ENCODE measurements at regions not wholly inside any gene's neighbourhood (a gene's known extent, or its start where the extent isn't known, plus 50 kb on each side); places are given as distances from the start of the nearest gene placed in this dataset.

DNA sequence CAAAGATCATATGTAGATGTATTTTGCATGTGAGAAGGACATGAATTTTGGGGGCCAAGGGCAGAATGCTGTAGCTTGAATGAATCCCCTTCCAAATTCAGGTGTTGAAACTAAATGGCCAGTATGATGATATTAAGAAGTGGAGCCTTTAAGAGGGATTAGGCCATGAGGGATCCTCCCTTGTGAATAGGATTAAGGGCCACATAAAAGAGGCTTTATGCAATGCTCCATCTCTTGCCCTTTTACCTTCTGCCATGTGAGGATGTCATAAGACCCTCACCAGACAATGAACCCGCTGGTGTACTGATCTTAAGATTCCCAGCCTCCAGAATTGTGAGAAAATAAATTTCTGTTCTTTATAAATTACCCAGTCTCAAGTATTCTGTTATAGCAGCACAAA lies 206.1 kb downstream of the YTHDC2 start:
- no peaks in the 10 kb centered on the region for H4K20me1 ChIP-seq (ENCODE audit: insufficient read depth, low read length)
- H3K27ac ChIP-seq (ENCODE audit: low read depth, low read length, poor library complexity, severe bottlenecking) = no peak overlapping the region
- no peak overlapping the region for H3K9ac ChIP-seq (ENCODE audit: low read length)
- no peak overlapping the region for H3K4me2 ChIP-seq (ENCODE audit: low read length)
- no peaks in the 10 kb centered on the region for H3K4me1 ChIP-seq (ENCODE audit: insufficient read depth, low read length, severe bottlenecking)
- no peaks in the 10 kb centered on the region for H3K27me3 ChIP-seq (ENCODE audit: insufficient read depth, low read length)
- no peaks in the 10 kb centered on the region for H3F3A ChIP-seq (ENCODE audit: insufficient read depth, low read length)
- H2AFZ ChIP-seq (ENCODE audit: low read length) = no peak overlapping the region
- H3K36me3 ChIP-seq (ENCODE audit: insufficient read depth, low read length) = no peaks in the 10 kb centered on the region
- H3K9me3 ChIP-seq (ENCODE audit: low read length) = 0 out of 2 replicates have a peak, but pooled peaks cover 5% of the 10 kb centered on the region
- H3K9me2 ChIP-seq (ENCODE audit: low read depth, low read length) = no peaks in the 10 kb centered on the region
- no peaks in the 10 kb centered on the region for H3K79me2 ChIP-seq (ENCODE audit: insufficient read depth, low read length)
- no peak for TF ChIP-seq EZH2 (IDR thresholded peaks at IDR 0.05; ENCODE audit: borderline replicate concordance, low read length)
- TF ChIP-seq, protein P1, sequence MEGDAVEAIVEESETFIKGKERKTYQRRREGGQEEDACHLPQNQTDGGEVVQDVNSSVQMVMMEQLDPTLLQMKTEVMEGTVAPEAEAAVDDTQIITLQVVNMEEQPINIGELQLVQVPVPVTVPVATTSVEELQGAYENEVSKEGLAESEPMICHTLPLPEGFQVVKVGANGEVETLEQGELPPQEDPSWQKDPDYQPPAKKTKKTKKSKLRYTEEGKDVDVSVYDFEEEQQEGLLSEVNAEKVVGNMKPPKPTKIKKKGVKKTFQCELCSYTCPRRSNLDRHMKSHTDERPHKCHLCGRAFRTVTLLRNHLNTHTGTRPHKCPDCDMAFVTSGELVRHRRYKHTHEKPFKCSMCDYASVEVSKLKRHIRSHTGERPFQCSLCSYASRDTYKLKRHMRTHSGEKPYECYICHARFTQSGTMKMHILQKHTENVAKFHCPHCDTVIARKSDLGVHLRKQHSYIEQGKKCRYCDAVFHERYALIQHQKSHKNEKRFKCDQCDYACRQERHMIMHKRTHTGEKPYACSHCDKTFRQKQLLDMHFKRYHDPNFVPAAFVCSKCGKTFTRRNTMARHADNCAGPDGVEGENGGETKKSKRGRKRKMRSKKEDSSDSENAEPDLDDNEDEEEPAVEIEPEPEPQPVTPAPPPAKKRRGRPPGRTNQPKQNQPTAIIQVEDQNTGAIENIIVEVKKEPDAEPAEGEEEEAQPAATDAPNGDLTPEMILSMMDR (IDR thresholded peaks at IDR 0.05; ENCODE audit: low read length) = no peak
- no peak overlapping the region for H3K4me3 ChIP-seq (ENCODE audit: low read depth, low read length, poor library complexity, severe bottlenecking)

DNA sequence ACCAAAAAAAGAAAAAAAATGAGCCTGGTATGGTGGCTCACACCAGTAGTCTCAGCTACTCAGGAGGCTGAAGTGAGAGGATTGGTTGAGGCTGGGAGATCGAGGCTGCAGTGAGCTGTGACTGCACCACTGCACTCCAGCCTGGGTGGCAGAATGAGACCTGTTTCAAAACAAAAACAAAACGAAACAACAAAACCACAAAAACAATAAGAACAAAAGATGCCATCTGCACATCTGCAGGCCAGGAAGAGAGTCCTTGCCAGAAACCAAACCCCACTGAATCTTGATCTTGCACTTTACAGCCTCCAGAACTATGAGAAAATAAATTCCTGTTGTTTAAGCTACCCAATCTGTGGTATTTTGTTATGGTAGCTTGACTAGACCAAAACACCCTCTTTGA lies 207.7 kb downstream of the YTHDC2 start:
- Histone ChIP-seq H3K4me3 (ENCODE audit: low read depth, low read length, poor library complexity, severe bottlenecking) (no peak overlapping the region), H3K4me1 (ENCODE audit: insufficient read depth, low read length, severe bottlenecking) (no peaks in the 10 kb centered on the region), H3K9me3 (ENCODE audit: low read length) (0 out of 2 replicates have a peak, but pooled peaks cover 5% of the 10 kb centered on the region), H3K9me2 (ENCODE audit: low read depth, low read length) (no peaks in the 10 kb centered on the region), H4K20me1 (ENCODE audit: insufficient read depth, low read length) (no peaks in the 10 kb centered on the region), H3K79me2 (ENCODE audit: insufficient read depth, low read length) (no peaks in the 10 kb centered on the region), H2AFZ (ENCODE audit: low read length) (no peak overlapping the region), H3K9ac (ENCODE audit: low read length) (no peak overlapping the region), H3K27ac (ENCODE audit: low read depth, low read length, poor library complexity, severe bottlenecking) (no peak overlapping the region), H3F3A (ENCODE audit: insufficient read depth, low read length) (no peaks in the 10 kb centered on the region), H3K36me3 (ENCODE audit: insufficient read depth, low read length) (no peaks in the 10 kb centered on the region), H3K4me2 (ENCODE audit: low read length) (no peak overlapping the region), H3K27me3 (ENCODE audit: insufficient read depth, low read length) (no peaks in the 10 kb centered on the region)
- TF ChIP-seq EZH2 (IDR thresholded peaks at IDR 0.05; ENCODE audit: borderline replicate concordance, low read length) = no peak

DNA sequence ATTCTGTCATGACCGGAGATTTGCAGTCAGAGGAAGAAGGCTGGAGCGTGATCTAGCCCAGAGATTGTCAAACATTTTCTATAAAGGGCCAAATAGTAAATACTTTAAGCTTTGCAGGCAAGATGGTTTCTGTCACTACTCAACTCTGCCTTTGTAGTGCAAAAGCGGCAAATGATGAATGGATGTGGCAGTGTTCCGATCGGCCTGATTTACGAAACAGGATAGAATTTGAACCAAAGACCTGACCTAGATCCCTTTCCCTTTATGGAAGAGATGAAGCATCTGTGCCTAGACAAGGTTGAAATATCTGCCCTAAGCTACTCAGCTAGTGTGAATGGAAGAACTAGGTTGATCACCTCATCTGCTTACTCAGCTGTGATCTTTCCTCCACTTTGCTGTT lies 209.5 kb downstream of the YTHDC2 start:
- no peaks in the 10 kb centered on the region for H3K36me3 ChIP-seq (ENCODE audit: insufficient read depth, low read length)

DNA sequence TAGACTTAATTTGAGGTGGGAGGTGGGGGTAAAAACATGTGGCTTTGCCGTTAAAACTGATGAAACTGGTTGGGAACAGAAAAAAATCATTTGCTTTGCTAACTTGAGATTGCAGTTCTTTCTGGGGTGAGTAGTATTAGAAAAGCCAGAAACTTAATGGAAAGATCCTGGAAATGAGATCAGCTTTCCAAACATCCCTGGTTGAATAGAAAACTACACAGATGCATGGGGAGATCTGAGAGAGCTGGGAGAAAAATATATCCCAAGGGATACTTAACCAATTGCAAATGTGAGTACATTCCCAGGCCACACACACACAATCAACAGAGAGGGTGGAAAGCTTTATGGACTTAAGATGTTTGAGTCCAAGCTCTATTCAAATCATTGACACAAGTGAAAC lies 222.3 kb downstream of the YTHDC2 start:
- no peaks in the 10 kb centered on the region for H3K27me3 ChIP-seq (ENCODE audit: insufficient read depth, low read length)
- no peak overlapping the region for H3K4me3 ChIP-seq (ENCODE audit: low read depth, low read length, poor library complexity, severe bottlenecking)
- H2AFZ ChIP-seq (ENCODE audit: low read length) = no peak overlapping the region
- H3K4me1 ChIP-seq (ENCODE audit: insufficient read depth, low read length, severe bottlenecking) = no peaks in the 10 kb centered on the region
- H3K36me3 ChIP-seq (ENCODE audit: insufficient read depth, low read length) = no peaks in the 10 kb centered on the region
- no peak overlapping the region for H3K4me2 ChIP-seq (ENCODE audit: low read length)
- H4K20me1 ChIP-seq (ENCODE audit: insufficient read depth, low read length) = no peaks in the 10 kb centered on the region
- no peaks in the 10 kb centered on the region for H3K9me2 ChIP-seq (ENCODE audit: low read depth, low read length)
- H3K9me3 ChIP-seq (ENCODE audit: low read length) = no peaks in the 10 kb centered on the region
- H3K79me2 ChIP-seq (ENCODE audit: insufficient read depth, low read length) = no peaks in the 10 kb centered on the region
- H3K27ac ChIP-seq (ENCODE audit: low read depth, low read length, poor library complexity, severe bottlenecking) = no peak overlapping the region
- no peak for TF ChIP-seq EZH2 (IDR thresholded peaks at IDR 0.05; ENCODE audit: borderline replicate concordance, low read length)
- TF ChIP-seq, protein P1 (IDR thresholded peaks at IDR 0.05; ENCODE audit: low read length) = no peak
- no peaks in the 10 kb centered on the region for H3F3A ChIP-seq (ENCODE audit: insufficient read depth, low read length)
- no peak overlapping the region for H3K9ac ChIP-seq (ENCODE audit: low read length)

More for the DNA sequence above, 209.5 kb downstream of the YTHDC2 start:
- no peaks in the 10 kb centered on the region for H4K20me1 ChIP-seq (ENCODE audit: insufficient read depth, low read length)
- no peaks in the 10 kb centered on the region for H3K9me3 ChIP-seq (ENCODE audit: low read length)
- no peaks in the 10 kb centered on the region for H3K4me1 ChIP-seq (ENCODE audit: insufficient read depth, low read length, severe bottlenecking)
- H3K79me2 ChIP-seq (ENCODE audit: insufficient read depth, low read length) = no peaks in the 10 kb centered on the region
- H3K9me2 ChIP-seq (ENCODE audit: low read depth, low read length) = no peaks in the 10 kb centered on the region
- H3K27ac ChIP-seq (ENCODE audit: low read depth, low read length, poor library complexity, severe bottlenecking) = no peak overlapping the region
- no peaks in the 10 kb centered on the region for H3F3A ChIP-seq (ENCODE audit: insufficient read depth, low read length)
- no peak overlapping the region for H3K4me2 ChIP-seq (ENCODE audit: low read length)
- H3K27me3 ChIP-seq (ENCODE audit: insufficient read depth, low read length) = no peaks in the 10 kb centered on the region
- no peak for TF ChIP-seq EZH2 (IDR thresholded peaks at IDR 0.05; ENCODE audit: borderline replicate concordance, low read length)
- TF ChIP-seq, protein P1 (IDR thresholded peaks at IDR 0.05; ENCODE audit: low read length) = no peak
- no peak overlapping the region for H3K9ac ChIP-seq (ENCODE audit: low read length)
- H3K4me3 ChIP-seq (ENCODE audit: low read depth, low read length, poor library complexity, severe bottlenecking) = no peak overlapping the region
- H2AFZ ChIP-seq (ENCODE audit: low read length) = no peak overlapping the region
